GM12878 (cell line): ENCODE measurements at regions not wholly inside any gene's neighbourhood (a gene's known extent, or its start where the extent isn't known, plus 50 kb on each side); places are given as distances from the start of the nearest gene placed in this dataset.

Experiments used
- ATAC-seq: fragments of 200-7000 bp; cut with Tn5 transposase; 3 replicates; pipeline ENCODE4 v1.9.1; 2020; ENCODE audit warnings: mild to moderate bottlenecking, moderate library complexity
- BruUV-seq: library from RNA; stranded (reverse); fragments of 400-500 nt; replicated peaks from 2 replicates; lab custom pipeline; 2021; lab: Mats Ljungman, UMichigan
- CTCF ChIA-PET: fragments of 300-600 bp; sonication (Branson Sonifier 250); formaldehyde crosslinking; extraction: SDS; loops from one replicate; lab custom pipeline; 2021; ENCODE audit warnings: inconsistent platforms; lab: Yijun Ruan, JAX
- POLR2A ChIA-PET: fragments of 350-600 bp; formaldehyde crosslinking; extraction: SDS; loops from one replicate; lab custom pipeline; 2021; ENCODE audit warnings: inconsistent platforms; lab: Charles Lee
- RAD21 ChIA-PET: fragments of 300-600 bp; sonication (Branson Sonifier 250); formaldehyde crosslinking; loops from one replicate; lab custom pipeline; 2023; ENCODE audit warnings: antibody characterized with exemption; ENCODE audit not compliant: unreplicated experiment; lab: Charles Lee
- SMC1A ChIA-PET: fragments of 300-600 bp; sonication (Branson Sonifier 250); formaldehyde crosslinking; loops from one replicate; lab custom pipeline; 2023; ENCODE audit not compliant: unreplicated experiment, uncharacterized antibody; lab: Charles Lee
- DNase-seq: peaks from one replicate; pipeline ENCODE4 v3.0.0-alpha.2; 2011; ENCODE audit warnings: low read depth, low spot score
- FAIRE-seq: peaks from 3 replicates; lab custom pipeline; 2011; peaks lifted over from hg19 to GRCh38; lab: Jason Lieb, UNC
- H2AFZ ChIP-seq: 2 replicates; pipeline ENCODE4 v1.6.0; 2011; ENCODE audit warnings: low read depth, low read length, control low read depth; ENCODE audit not compliant: control insufficient read depth
- H3K27ac ChIP-seq: 2 replicates; pipeline ENCODE4 v1.5.1; 2011; ENCODE audit warnings: control low read depth; ENCODE audit not compliant: control insufficient read depth, insufficient read depth
- H3K27me3 ChIP-seq, 2 experiments: replicated peaks in 1 of 2; 2 replicates each; pipeline versions ENCODE4 v1.6.0 to v1.6.1; 2011; ENCODE audit warnings: low read length in 1 of 2; ENCODE audit not compliant: control insufficient read depth in 2 of 2, insufficient read depth in 2 of 2
- H3K36me3 ChIP-seq, 2 experiments: 2 replicates each; pipeline ENCODE4 v1.5.1; 2011; ENCODE audit warnings: low read length in 1 of 2; ENCODE audit not compliant: control insufficient read depth in 2 of 2, insufficient read depth in 2 of 2
- H3K4me1 ChIP-seq: 2 replicates; pipeline ENCODE4 v1.6.1; 2011; ENCODE audit warnings: mild to moderate bottlenecking, low read length, moderate library complexity, mixed read lengths; ENCODE audit not compliant: control insufficient read depth, insufficient read depth
- H3K4me2 ChIP-seq: 2 replicates; pipeline ENCODE4 v1.6.0; 2011; ENCODE audit warnings: control low read depth; ENCODE audit not compliant: control insufficient read depth, insufficient read depth
- H3K4me3 ChIP-seq: fragments of 200-600 bp; sonication (generic); 2 replicates; pipeline ENCODE4 v1.5.1; 2016
- H3K79me2 ChIP-seq: 2 replicates; pipeline ENCODE4 v1.6.0; 2011; ENCODE audit warnings: low read length; ENCODE audit not compliant: control insufficient read depth, insufficient read depth
- H3K9ac ChIP-seq: 2 replicates; pipeline ENCODE4 v1.8.0; 2011; ENCODE audit warnings: low read length, control low read depth, mixed read lengths; ENCODE audit not compliant: control insufficient read depth, insufficient read depth
- H3K9me3 ChIP-seq: replicated peaks from 3 replicates; pipeline ENCODE4 v1.5.1; 2011; ENCODE audit warnings: mild to moderate bottlenecking, low read length; ENCODE audit not compliant: control insufficient read depth, insufficient read depth
- H4K20me1 ChIP-seq: 2 replicates; pipeline ENCODE4 v1.6.0; 2011; ENCODE audit not compliant: control insufficient read depth, insufficient read depth
- ASH2L ChIP-seq: fragments of 300-600, 200-600 bp; sonication (generic); IDR thresholded peaks from 2 replicates; pipeline ENCODE4 v1.6.1; 2017; ENCODE audit warnings: low read depth, mild to moderate bottlenecking, borderline replicate concordance
- ATF3 ChIP-seq: IDR thresholded peaks from 2 replicates; pipeline ENCODE4 v1.6.1; 2011; ENCODE audit warnings: low read depth, mild to moderate bottlenecking, low read length, moderate library complexity, borderline replicate concordance; ENCODE audit errors: extremely low read depth
- CEBPZ ChIP-seq: fragments of 150-350 bp; IDR thresholded peaks from 2 replicates; pipeline ENCODE4 v1.6.1; 2016; ENCODE audit warnings: low read depth, low read length
- E2F8 ChIP-seq: fragments of 450-650 bp; IDR thresholded peaks from 2 replicates; pipeline ENCODE4 v1.6.1; 2018; ENCODE audit warnings: mild to moderate bottlenecking, low read depth, moderate library complexity; ENCODE audit not compliant: partially characterized antibody
- GATAD2B ChIP-seq: fragments of 450-650 bp; conservative IDR thresholded peaks from 2 replicates; pipeline ENCODE4 v1.6.1; 2017; ENCODE audit warnings: low read depth, mild to moderate bottlenecking, moderate library complexity
- IKZF2 ChIP-seq, 2 experiments: fragments of 450-650 bp; IDR thresholded peaks; 2 replicates each; pipeline ENCODE4 v1.6.1; 2017; ENCODE audit warnings: mild to moderate bottlenecking in 2 of 2, moderate library complexity in 2 of 2
- MEF2B ChIP-seq: fragments of 450-650 bp; IDR thresholded peaks from 2 replicates; pipeline ENCODE4 v1.6.1; 2018; ENCODE audit warnings: mild to moderate bottlenecking, moderate library complexity; ENCODE audit not compliant: partially characterized antibody, poor library complexity, severe bottlenecking
- RBBP5 ChIP-seq: fragments of 200-600 bp; sonication (generic); conservative IDR thresholded peaks from 2 replicates; pipeline ENCODE4 v1.6.1; 2016
- SREBF2 ChIP-seq: IDR thresholded peaks from 2 replicates; pipeline ENCODE4 v1.6.1; 2012; ENCODE audit warnings: mild to moderate bottlenecking, low read length
- USF2 ChIP-seq: IDR thresholded peaks from 2 replicates; pipeline ENCODE4 v1.6.1; 2011; ENCODE audit warnings: low read depth, low read length, improper control_type of control experiment, borderline replicate concordance
- WRNIP1 ChIP-seq: IDR thresholded peaks from 2 replicates; pipeline ENCODE4 v1.6.1; 2011; ENCODE audit warnings: low read depth, low read length, improper control_type of control experiment, borderline replicate concordance
- WGBS: methylation state at CpG from one replicate; pipeline ENCODE4 v1.1.6; 2016; ENCODE audit warnings: low lambda C conversion rate; ENCODE audit not compliant: insufficient replicate concordance, insufficient coverage; ENCODE audit errors: missing lambda C conversion rate; 5-methylcytosine and 5-hydroxymethylcytosine counted together
- in situ Hi-C: fragments of 300-500 bp; cut with MboI; formaldehyde crosslinking; loops from 9 replicates; pipeline ENCODE4 v1.14.3; 2018; ENCODE audit warnings: mixed read lengths
- intact Hi-C: fragments of 100-400 bp; cut with micrococcal nuclease; formaldehyde crosslinking; loops from one replicate; pipeline ENCODE4 v1.14.2; 2022; ENCODE audit not compliant: unreplicated experiment

GRCh38 chr16:51996516-51996915 is 550.4 kb downstream of the TOX3 start:
- ChIA-PET SMC1A (no interaction called here), POLR2A (interaction anchor here (0.5 kb wide), 1 partner anchor 1037 kb away, joined by 4 read pairs; no protein-coding TSS in a partner anchor), RAD21 (no interaction called here), CTCF (no interaction called here)
- Histone ChIP-seq H3K27me3 (no peaks in the 10 kb centered on the region), H2AFZ (no peak overlapping the region), H3K27ac (no peak overlapping the region), H3K9me3 (no peaks in the 10 kb centered on the region), H3K4me2 (no peak overlapping the region), H3K79me2 (no peaks in the 10 kb centered on the region), H4K20me1 (no peaks in the 10 kb centered on the region), H3K4me3 (no peak overlapping the region), H3K4me1 (no peaks in the 10 kb centered on the region), H3K36me3 (no peaks in the 10 kb centered on the region), H3K9ac (no peak overlapping the region)
- WGBS, result 7% methylated on average over 3 of the region's 3 CpGs
- in situ Hi-C loops (no loop called here), intact Hi-C loops (no loop called here)
- FAIRE-seq (no peak), DNase-seq (no peak), ATAC-seq (no peak)
- no peak for TF ChIP-seq ASH2L
- no peak for TF ChIP-seq SREBF2
- TF ChIP-seq RBBP5, result no peak
- TF ChIP-seq GATAD2B, result no peak
- TF ChIP-seq WRNIP1, result no peak
- no peak for TF ChIP-seq CEBPZ
- no peak for TF ChIP-seq USF2
- TF ChIP-seq MEF2B, result no peak
- TF ChIP-seq IKZF2 (IDR thresholded peaks at IDR 0.05), result no peak
- no peak for TF ChIP-seq ATF3
- no peak for TF ChIP-seq E2F8
- no TSS peak for BruUV-seq
